ENCODE measurements at regions not wholly inside any gene's neighbourhood (a gene's known extent, or its start where the extent isn't known, plus 50 kb on each side); places are given as distances from the start of the nearest gene placed in this dataset.

DNA sequence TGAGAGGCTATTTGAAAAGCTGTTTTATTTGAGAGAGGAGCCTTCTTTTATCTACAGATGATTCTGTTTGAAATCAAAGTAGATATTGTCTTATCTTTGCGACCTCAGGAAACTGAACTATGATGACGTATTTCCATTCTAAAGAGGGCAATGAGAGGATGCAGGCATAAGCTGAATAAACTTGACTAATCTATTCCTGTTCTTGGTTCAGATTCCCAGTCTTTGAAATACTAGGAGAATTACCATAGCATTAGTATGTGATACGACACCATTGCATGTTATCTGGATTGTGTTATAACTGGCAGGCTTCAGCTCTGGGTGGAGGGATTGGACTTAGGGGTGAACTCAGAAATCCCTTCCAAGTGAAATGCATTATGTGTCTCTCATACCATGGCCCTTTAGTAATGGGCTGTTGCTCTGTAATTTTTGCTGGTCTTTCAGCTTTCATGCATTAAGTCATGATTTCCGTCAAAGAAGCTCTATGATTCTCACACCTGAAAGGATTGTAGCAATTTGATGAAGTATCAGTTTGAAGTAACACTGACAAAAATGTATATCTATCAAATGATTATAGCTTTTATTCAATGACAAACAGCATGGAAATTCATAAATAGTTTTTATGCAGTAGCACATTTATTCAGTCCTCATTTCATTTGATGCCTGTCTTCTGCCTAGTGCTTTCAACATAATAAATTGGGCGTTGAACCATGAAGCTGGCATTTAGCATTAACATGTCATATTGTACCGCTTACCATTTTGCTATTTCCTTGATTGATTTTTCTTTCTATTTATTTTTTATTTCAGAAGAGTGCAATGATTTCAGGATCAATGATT is 138.4 kb upstream of the SPACA1 start:
- no peak for DNase-seq (ENCODE audit: low spot score)

DNA sequence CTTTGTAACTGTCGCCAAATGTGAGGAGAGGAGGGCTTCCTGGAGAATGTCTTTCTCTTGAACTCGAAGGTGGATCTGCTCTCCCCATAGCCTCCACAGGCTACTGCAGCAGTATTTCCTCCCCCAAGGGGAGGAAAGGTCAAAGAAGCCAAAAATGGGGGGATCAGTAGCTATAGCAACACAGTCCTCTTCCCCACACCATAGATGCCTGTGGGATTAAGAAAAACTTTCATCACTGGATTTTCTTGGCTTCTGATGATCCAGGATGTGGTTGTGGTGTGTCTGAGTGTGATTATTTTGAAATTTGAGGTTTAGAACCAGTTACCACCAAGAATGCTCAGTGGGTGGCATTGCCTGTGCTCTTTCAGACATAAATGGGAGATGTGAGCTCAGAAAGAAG is 140.1 kb upstream of the SPACA1 start:
- no peak for DNase-seq (ENCODE audit: low spot score)

DNA sequence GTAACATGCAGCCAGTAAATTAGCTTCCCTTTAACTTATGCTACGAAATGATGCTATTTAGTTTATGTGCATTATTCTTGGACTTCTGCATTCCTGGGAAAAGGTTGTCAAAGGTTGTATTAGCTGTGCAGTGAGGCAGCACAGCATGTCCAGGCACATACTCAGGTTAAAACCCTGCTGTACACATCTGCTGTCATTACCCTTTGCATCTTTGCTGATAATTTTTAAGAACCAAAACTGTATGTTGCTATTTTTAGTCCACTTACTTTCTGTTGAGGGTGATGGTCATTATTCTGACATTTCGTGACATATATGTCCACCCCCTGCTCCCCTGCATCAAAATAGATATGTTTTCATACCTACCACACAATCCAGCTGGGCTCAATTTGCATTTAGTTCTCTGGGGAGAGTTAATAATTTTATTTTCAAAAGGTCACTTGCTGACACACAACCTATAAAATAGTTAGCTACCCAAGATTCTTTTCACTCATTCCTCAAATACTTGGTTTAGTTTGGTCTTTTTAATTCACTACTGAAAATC is 142.5 kb upstream of the SPACA1 start:
- DNase-seq (ENCODE audit: low spot score), result no peak

DNA sequence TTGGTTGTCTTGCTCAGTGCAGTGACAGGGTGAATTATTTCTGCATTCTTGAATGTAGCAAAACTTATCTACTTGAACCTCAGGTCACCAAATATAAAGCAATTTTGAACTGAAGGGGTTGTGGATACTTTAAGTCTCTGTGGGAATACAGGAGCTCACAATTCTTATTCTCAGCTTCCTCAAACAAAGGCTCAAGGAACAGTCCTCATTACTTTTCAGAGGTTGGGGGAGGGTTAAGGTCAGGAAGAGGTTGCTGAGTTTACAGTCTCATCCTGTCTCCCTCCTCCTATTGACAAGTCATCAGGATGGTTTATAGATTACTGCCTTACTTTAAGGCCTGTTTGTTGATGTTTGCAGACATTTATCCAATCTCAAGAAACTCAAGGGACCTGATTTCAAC is 143.6 kb upstream of the SPACA1 start:
- DNase-seq (ENCODE audit: low spot score), result no peak

DNA sequence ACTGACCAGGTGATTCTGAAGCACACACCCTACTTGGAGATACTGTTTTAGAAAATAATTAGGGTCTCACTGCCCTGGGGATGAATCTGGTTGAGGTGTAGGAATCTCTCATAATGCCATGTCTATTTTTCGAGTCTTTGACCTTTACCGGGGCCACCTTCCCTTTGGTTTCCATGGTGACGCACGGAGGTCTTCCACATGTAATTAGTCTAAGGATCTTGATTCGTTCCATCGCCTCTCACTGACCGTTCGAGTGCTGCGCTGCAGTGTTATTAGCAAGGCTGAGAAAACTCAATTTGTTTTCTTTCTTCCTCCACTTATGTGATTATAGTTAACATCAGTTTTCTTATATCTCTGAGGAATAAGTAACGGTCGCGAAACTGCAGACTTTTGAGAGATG is 144.3 kb upstream of the SPACA1 start:
- DNase-seq (ENCODE audit: low spot score), result peak; percentile 31

DNA sequence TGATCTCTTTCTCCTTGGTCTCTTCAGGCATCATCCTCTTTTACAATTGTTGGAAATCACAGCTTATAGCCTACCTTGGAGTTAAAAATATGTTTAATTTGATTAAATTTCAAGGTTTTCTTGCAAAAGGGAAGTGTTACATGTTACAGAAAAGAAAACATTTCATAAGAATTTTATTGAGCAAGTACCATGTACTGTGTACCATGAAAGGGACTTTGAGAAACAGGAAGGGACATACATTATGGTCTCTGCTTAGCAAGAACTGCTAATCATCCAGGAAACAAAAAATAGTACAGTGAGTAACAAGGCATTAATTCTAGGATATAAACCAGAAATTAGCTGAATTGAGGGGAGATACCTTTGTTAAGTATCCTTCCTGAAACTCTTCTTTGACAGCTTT is 145.3 kb upstream of the SPACA1 start:
- DNase-seq (ENCODE audit: low spot score), result no peak

DNA sequence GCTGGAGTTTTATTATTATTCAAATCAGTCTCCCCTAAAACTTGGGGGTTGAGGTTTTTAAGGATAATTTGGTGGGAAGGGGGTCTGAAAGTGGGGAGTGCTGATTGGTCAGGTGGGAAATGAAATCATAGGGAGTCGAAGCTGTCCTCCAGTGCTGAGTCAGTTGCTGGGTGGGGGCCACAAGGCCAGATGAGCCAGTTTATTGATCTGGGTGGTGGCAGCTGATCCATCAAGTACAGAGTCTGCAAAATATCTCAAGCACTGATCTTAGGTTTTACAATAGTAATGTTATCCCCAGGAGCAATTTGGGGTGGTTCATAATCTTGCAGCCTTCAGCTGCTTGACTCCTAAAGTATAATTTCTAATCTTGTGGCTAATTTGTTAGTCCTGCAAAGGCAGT is 146.0 kb upstream of the SPACA1 start:
- no peak for DNase-seq (ENCODE audit: low spot score)

DNA sequence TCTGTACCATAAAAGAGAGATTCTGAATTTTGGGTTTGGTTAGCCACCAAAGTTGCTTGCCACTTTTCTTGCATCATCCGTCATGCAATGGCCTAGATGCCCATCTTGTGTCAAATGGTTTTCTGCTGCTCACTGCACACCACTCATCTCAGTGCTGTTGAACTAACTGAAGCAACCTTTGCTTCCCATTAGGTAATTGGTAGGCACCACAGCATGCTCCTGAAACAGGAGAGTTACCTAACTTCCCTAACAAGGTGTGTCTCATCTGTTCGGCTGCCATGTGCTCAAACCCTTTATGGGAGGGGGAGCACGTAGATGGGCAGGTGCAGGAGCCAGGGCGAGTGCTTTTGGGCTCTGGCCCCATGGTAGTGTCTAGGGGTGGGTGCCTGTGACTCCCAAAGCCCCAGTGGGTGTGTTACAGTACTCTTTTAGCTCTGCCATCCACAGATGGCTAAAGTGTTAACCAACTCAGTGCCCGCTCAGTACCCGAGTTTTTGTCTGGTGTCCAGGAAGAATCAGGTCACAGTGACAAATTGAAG is 147.4 kb upstream of the SPACA1 start:
- no peak for DNase-seq (ENCODE audit: low spot score)

DNA sequence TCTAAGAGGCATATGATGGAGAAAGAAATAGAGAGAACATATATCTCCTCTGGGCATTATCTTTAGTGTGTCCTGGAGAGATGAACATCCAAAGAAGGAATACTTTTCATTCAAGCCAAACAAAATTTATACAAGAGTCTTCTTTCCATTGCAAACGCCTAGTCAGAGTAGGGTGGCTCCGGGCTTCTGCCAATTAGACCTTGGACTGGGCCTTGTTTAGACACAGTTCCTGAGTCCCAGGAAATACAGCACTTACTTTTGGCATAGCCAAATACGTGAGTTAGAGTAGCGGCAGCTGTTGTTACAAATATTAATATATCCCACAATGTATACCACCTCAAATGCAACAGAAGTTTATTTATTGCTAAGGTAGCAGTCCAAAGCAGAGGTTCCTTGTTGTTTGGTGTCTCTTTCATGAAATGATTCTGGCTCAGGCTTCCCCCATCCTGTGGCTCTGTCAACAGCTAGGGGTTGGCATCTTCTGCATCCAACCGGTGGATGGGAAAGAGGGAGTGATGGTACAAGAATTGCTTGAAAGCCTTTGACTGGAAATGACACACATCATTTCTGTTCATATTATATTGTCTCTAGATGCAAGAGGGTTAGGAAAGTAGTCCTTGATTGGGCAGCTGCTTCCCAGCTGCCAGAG is 148.0 kb upstream of the SPACA1 start:
- DNase-seq (ENCODE audit: low spot score), result no peak

DNA sequence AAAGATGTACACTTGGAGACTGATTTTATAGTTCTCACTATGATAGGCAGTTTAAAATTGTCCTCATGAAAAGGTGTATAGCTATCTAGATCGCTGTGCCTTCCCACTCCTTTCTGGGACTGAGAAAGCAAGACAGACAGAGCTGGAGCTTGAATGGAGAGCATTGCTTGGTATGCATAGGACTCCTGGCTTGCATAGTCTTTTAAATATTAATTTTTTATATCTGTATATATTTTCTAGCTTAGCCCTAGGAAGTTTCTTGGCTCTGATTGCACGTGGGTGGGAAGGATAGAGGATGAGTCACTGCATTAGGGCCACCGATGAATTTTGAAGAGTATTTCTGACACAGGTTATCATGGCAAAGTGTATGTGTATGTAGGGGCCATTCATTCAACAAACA is 150.0 kb upstream of the SPACA1 start:
- no peak for DNase-seq (ENCODE audit: low spot score)

DNA sequence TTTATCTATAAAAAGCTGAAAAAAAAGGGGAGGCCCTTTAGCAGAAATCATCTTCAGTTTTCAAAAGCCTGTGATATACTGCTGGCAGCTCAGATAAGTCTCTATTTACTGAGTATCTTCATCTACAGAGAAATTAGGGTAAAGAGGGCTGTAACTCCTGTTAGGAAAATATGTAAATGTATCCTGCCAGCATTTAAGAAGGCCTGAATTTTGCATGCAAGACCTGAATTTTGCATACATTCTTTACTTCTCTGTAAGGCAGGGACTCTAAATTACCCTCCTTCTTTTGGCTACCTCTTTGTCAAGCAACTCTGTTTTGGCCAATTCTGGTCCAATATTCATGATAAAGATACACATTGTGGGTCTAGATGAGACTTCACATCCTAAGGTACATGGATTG is 150.6 kb upstream of the SPACA1 start:
- DNase-seq (ENCODE audit: low spot score), result no peak

DNA sequence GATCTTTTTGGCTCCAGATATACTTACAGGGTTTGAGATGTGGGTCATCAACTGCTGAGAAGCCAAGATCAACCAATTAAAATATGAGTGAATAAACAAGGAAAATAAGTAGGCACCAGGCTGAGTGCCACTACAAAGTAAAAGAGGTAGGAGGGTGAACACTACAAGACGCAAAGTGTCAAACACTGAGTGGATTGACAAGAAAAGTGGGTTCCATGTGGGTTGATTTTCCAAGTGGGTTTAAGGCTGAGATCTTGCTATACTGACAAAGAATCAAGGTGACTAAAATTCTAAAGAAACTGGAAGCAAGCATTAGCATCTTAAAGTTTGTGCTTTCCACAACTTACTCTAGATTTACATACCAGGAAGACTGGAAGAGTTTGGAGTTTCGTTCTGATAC is 160.4 kb upstream of the SPACA1 start:
- DNase-seq (ENCODE audit: low spot score), result no peak

DNA sequence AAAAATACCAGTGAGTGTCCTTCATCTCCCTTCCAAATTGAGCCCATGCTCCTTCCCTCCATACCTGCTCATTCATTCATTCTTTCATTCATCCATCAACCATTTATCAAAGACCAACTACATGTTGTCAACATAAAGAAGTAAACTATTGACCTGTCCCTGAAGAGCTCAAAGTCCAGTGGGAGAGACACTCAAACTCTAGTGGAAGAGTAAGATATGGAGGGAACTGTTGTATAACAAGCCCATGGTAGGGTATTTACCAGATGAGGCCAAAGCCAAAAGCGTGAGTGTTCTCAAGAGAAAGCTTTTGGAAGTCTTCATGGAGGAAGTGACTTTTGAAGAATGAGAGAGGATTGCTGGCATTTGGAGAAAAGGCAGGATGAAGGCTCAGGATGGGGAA is 163.4 kb upstream of the SPACA1 start:
- no peak for DNase-seq (ENCODE audit: low spot score)

DNA sequence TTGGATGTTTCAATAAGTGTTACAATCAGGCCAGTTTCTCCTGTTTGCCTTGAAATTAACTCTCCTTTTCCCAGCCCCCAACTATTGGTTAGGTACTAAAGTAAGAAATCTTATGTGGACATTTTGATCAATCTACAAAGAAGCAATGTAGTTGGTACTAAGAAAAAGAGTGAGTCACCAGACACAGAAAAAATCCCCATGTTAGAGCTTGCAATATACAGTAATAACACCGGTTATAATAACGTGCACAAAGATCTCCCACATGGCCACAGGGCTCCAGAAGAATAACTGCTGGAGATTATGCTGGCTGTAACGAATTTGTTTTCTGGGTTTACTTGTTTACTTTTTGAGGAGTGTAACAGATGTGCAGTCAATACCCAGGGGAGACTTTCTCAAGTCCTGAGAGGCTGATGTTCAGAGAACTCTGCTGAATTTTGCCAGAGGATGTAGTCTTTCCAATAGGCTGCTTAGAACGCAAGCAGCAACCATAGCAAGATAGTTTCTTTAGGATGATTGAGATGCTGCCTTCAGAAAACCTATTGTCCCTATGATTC is 166.2 kb upstream of the SPACA1 start:
- no peak for DNase-seq (ENCODE audit: low spot score)

DNA sequence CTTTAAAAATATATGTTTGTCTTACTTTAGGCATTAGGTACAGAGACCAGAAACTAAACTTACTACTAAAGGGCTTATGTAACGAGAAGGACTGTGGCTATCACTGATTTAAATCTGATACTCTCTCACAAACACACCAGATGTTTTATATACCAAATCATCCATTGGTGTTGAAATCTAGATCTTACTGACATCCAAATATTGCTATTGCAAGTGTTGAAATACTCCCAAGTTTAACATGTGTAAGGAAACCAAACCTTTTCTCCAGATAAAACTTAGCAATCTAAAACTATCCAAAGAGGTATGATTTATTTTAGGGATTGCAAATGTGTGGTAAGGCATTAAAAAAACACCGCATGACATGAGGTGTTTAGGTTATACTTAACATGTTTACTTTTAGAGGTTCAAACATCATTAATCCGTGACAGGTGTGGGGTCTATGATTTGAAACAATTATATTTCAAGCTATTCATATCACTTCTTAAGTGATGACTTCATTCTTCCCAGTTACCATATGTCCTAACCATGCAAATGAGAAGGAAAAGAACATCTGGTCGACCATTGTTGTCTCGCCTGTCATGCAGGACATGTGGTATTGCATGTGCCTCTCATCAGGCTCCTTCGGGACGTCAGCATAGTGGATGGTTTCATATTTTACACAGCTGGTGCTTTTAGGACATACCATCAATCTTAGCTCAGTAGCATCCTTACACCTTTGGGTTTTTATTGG is 168.3 kb upstream of the SPACA1 start:
- DNase-seq (ENCODE audit: low spot score), result no peak

DNA sequence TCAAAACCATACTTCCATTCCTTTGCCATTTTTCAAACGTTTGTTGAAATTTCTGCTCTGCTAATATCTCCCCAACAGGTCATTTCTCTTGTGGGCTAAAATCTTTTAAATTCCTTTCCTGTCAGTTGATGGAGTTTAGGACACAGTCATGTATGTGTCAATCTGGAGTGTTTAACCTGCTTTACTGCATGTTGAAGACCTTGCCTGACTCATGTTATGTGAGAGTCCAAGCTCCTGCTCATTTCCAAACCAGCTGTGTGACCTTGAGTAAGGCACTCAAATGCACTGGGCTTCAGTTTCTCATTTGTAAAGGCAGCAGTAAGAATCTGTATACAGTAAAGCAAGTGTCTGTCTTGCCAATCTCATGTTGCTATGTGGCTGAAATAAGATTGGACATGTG is 171.9 kb upstream of the SPACA1 start:
- DNase-seq (ENCODE audit: low spot score), result no peak

DNA sequence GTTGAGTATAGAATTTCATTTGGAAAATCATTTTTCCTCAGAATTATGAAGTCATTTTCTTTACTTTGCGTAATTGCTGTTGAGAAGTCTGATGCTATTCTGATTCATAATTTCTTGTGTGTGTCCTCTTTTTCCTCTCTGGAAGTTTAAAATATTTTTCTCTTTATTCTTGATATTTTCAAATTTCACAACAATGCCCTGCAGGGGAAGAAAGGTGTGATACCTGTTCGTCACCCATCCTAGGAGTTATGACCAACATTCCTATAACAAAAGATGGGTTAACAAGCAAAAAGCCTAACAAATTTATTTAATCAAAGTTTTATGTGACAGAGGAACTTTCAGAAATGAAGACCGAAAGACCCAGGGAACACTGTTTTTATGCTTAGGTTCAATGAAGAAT is 171.5 kb upstream of the AKIRIN2 start:
- DNase-seq (ENCODE audit: low spot score), result no peak

DNA sequence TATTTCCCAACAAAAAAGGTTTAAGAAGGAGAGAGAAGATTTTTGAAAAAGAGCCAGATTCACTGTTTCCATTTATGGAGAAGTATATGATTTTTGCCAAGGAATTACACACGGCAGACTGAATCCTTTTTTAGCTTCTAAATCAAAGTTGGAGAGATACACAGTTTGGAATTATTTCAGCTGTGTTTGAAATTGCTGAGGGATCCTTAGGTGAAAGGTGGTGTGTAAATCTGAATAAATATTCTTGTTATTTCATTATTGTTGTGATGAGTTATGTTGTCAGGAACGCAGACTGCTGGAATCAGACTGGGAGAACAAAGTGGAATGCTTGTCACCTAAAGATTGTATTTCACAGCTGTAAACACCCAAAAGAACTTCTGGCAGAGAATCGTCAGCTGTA is 168.5 kb upstream of the AKIRIN2 start:
- no peak for DNase-seq (ENCODE audit: low spot score)

DNA sequence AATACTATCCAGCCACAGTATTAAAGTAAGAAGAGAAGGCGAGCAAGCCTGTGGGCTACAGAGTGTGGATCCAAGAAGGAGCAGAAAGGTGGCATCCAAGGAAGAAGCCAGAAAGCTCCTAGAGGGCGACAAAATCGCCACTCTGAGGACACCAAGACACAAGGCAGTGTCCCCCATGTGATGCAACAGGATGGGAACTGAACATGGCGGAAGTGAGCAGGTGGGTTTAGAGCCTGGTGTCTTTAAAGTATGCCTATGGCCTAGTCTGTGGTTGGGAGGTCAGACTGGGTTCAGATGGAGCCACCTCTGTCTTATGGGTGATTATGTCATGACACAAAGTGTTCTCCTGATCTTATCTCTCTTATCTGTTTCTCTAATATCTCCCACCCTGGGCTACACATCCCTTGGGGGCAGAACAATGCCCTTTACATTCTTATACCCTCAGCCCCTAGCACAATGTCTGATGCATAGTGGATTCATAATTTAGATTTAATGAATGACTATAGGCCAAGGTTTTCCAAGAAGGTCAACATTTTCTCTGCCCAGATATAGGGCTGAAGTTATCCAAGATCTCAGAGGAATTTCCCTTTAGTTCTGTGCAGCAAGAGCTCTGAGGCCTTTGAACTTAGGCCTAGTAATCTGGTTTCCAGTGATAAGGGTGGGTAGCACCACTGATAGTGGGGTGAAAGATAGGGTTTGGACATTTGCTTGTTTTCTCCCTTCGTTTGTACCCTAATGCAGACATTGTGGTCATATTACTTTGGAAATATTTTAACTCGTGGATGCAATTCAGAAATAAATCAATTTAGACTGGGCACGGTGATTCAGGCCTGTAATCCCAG is 167.3 kb upstream of the AKIRIN2 start:
- DNase-seq (ENCODE audit: low spot score), result no peak

DNA sequence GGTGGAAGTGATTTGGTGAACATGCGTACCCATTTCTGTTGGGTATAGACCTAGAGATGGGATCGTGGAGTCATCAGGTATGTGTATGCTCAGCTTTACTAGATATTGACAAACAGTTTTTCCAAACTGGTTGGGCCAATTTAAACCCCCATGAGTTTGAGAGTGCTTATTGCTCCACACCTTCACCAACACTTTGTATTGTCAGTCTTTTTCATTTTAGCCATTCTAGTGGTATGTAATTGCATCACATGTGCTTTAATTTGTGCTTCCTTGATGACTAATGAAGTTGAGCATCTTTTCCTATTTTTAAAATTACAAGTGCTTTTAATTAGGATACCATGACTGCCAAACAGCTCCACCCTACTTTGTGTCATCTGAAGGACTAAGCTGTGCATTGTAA is 158.9 kb upstream of the AKIRIN2 start:
- no peak for DNase-seq (ENCODE audit: low spot score)

DNA sequence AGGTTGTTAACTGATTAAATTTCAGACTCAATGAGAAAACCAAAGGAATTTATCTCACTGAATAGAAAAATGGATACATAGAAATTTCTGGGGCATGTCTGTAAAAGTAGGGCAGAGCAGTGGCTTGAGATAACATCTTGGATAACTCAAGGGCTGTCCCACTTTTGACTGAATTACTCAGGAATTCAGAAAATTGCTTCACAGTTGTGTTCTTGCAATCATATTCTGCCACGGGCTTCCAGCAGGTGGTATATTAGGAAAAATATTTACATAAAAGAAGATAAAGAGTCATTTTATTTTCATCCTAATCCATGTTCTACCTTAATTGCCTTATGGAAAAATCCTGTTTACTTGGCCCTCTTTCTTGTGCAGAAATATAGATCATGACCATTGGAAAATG is 156.4 kb upstream of the AKIRIN2 start:
- no peak for DNase-seq (ENCODE audit: low spot score)
